RPMI8226 (cell line): ENCODE measurements at regions not wholly inside any gene's neighbourhood (a gene's known extent, or its start where the extent isn't known, plus 50 kb on each side); places are given as distances from the start of the nearest gene placed in this dataset.
A peak's percentile ranks its signal among the peaks of the same experiment; 100 is the strongest.
"Not testable (repeated sequence)": the region's sequence is repeated elsewhere in the genome, so short reads cannot be mapped to it uniquely, and the experiment has no call there.

Source experiments
- DNase-seq: peaks from one replicate; pipeline ENCODE4 v3.0.0-alpha.2; 2015

DNA sequence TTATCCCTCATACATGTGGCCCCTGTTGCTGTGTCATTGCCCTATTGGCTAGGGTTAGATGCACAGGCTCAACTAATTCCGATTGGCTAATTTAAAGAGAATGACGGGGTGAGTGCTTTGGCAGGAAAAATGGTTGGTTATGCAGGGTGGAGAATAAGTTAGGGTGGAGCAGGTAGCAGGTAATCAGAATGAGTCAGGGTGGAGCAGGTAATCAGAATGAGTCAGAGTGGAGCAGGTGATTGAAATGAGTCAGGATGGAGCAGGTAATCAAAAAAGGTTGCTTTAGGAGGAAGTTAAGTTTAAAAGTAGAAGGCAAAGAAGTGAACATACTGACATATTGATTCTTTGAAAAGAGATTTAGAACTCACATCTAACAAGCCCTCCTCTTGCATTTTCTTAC lies 513.5 kb downstream of the EDEM1 start:
- DNase-seq = not testable (repeated sequence)

DNA sequence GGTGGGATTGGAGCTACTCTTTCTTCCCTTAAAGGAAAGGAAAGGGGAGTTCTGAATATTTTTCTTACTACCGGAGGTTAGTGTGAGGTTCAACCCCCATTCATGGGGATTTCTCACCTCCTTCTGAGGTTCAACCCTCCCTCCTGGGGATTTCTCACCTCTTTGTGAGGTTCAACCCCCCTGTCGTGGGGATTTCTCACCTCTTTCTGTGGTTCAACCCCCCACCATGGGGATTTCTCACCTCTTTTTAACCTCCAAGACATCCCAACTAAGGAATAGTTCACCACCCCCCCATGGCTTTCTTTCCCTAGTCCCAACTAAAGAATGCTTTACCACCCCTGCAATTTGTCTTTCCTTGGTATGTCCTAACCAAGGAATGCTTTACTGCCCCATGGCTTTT lies 520.3 kb downstream of the EDEM1 start:
- DNase-seq = no peak

- no peak for DNase-seq
Measured at GRCh38 chr3:5709714-5710113, 522.2 kb downstream of the EDEM1 start.

DNA sequence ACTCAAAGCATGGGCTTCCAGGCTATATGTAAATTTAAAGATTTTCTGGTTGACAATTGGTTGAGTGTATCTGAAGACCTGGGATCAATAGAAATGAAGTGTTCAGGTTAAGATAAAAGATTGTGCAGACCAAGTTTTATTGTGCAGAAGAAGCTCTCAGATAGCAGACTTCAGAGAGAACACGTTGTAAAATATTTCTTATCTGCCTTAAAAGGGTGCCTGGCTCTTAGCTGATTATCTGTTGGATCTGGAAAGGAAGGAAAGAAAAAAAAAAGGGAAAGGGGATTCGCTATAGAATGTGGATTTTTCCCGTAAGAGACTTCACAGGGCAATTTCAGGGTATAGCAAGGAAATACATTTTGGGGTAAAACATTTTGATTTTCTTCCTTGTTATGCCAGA lies 523.2 kb downstream of the EDEM1 start:
- no peak for DNase-seq

- DNase-seq = no peak
Measured at GRCh38 chr3:5717254-5717653, 529.7 kb downstream of the EDEM1 start.

- not testable (repeated sequence) for DNase-seq
Measured at GRCh38 chr3:5719668-5720067, 532.2 kb downstream of the EDEM1 start.

DNA sequence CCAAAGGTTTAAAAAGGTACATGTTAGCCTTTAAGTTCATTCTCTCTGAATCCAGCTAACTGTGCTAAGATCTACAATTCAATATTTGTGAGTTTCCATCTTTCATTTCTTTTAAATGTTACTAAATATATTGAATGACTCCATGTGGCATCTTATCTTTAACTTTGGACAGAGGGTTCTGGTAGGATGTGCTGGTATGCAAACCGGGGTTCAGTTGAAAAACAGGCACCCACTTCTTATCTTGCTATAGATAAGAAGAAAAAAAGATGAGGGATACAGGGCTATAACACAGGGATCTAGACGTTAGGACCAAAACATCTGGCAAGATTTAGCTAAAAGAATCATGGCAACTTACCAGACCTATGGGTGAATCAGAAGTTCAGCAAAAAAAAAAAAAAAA lies 538.3 kb downstream of the EDEM1 start:
- DNase-seq = no peak

GRCh38 chr3:5726621-5727020 lies 539.1 kb downstream of the EDEM1 start:
- DNase-seq = no peak

- no peak for DNase-seq
Measured at GRCh38 chr3:5727743-5728484, 540.4 kb downstream of the EDEM1 start.

DNA sequence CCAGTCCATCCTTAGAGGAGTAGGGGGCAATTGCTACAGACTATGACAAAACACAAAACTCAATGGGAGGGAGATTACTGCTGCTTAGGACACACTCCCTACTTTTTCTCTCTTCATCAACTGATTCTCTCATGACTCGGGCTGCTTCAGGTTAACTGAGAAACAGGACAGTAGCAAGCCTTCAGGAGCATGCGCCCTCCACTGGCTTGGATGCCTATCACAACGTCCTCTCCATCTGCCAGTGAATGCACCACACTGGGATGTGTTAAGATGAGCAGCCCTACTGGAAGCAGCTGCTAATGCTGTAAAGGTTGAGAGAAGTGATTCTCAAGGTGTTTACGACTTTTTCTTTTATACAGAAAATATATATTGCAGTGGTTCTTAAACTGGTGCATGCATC lies 542.3 kb downstream of the EDEM1 start:
- DNase-seq = no peak

DNA sequence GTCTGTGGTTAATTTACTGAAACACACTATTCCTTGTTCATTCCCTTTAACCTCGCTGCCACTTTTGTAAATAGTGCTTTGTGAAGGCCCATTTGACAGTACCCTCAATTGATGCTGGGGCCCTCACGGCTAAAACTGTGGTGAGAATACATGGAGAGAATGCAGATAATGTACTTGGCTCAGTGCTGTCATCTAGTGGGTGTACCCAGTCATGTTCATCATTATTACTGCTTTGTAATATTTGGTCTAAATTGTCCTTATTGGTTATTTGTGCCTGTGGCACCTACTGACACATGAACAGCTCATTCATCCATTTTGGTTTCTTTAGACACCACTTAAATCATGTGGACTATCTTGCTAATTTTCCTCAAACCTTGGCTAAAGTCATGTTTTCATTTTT lies 543.6 kb downstream of the EDEM1 start:
- no peak for DNase-seq

GRCh38 chr3:5732081-5732480 lies 544.6 kb downstream of the EDEM1 start:
- no peak for DNase-seq

GRCh38 chr3:5733995-5734394 lies 546.5 kb downstream of the EDEM1 start:
- no peak for DNase-seq

DNA sequence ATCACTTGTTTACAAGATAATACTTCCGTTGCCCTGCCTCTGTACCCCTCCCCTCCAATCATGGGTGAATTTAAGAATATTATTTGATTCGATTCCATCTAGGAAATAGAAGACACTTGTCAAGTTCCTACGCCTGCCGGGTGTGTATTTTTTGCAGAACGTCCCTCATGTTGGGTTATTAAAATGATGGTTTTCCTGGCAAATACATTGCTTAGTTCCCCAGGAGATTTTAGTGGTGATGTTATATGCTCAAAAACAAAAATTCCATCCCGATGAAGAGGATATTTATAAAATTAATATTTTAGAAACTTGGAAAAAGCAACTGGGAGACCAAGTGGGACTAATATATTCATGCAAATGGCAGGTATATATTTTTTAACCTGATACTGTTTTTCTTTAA lies 548.4 kb downstream of the EDEM1 start:
- no peak for DNase-seq

- DNase-seq = no peak
Measured at GRCh38 chr3:5739299-5739935, 551.9 kb downstream of the EDEM1 start.

DNA sequence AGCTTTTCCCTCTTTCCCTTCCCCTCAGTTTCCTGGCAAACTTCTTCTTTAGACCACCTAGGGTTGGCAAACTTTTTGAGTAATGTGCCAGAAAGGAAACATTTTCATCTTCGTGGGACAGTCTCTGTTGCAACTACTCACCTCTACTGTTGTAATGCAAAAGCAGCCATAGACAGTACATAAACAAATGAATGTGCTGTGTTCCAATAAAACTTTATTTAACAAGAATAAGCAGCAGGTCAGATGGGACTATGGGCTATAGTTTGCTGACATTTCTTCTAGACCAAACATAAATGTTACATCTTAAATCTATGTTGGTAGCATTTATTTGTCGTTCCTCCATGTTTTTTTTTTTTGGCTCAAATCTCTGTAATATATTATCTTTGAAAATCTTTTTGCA lies 552.4 kb downstream of the EDEM1 start:
- DNase-seq = no peak

DNA sequence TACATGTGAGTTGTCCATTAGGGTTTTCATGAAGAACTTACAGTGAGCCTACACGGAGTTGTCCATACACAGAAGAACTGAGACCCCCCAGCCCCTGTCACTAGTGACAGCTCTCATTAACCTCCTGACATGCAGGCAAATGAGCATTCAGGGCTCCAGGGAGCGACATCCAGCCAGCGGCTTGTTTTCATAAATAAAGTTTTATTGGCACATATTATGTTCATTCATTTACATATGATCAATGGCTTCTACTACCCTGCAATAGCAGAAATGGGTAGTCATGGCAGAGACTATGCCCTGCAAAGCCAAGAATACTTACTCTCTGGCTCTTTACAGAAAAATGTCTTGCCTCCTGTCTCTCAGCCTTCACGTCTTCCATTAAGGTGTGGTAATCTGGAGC lies 553.5 kb downstream of the EDEM1 start:
- DNase-seq = no peak

GRCh38 chr3:5750091-5750490 lies 562.6 kb downstream of the EDEM1 start:
- no peak for DNase-seq

DNA sequence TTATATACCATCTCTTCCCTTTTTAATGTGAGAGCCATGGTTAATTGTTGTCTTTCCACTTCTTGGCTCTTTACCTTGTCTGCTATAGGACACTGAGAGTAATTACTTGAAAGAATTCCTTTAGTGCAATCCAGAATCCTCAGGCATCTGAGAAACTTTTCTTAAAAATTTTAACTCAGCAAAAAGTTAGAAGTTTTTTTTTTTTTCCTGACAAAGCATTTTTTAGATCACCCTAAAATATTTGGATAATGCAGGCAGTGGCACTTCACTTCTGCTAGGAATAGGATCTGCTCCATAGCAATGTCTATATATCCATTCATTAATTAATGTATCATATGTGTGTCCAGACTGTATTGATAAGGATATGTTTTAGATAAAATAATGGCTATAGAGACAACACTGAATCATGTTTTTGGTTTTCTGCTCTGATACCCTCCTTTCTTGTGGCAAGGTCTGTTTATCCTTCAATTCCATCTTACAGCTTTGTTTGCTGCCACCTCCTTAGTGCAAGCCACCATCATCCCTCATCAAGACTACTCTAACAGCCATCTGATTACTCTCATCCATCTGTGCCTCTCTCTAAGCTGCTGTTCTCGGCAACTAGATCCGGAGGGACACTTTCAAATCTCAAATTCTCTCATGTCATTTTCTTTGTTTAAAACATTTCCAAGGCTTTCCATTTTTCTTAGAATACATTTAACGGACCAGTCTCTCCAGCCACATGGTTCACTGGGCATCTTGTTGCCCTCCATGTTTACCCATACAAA lies 563.5 kb downstream of the EDEM1 start:
- no peak for DNase-seq

DNA sequence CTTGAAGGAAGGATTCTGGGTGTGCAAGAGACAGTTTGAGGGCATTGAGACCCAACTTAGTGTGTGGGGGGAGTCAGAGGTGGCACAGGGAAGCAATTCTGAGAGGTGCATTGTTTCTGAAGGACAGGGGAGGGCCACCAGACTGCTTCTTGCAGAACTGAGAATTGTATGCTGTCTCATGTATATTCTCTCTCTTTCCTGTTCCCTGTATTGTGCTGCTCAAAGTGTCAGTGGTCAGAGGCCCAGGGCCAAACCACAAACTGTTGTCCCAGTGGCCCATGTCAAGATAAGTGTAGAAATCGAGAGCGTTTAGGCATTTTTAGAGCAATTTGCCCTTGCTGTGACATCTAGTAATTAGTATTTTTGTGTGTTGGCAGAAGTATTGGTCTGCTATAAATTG lies 567.1 kb downstream of the EDEM1 start:
- peak; percentile 37 for DNase-seq

- DNase-seq = no peak
Measured at GRCh38 chr3:5756443-5756842, 568.9 kb downstream of the EDEM1 start.

DNA sequence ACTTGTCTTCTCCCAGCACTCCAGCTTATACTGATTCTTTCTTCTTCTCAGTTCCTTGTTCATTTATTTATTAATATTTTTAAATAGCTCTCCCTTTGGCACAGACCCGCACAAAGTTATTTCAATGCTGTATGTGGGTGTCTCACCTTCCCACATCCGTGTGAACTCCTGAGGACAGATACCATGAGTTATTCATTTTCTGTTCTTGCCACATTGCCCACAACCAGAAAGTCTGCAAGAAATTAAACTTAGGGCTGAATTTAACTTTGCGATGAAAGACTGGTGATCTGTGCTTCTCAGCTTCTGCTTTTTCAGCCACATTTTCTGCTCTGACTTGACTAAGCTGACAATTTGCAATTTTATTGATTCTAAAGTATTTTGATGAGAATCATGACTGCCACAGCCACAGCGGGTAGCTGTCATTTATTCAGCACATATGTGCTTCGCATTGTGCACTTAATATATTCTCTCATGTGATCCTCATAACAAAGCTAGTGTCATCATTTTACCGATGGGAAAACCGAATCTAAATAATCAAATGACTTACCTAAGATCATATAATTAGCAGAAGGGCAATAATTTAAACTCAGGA lies 569.8 kb downstream of the EDEM1 start:
- no peak for DNase-seq

DNA sequence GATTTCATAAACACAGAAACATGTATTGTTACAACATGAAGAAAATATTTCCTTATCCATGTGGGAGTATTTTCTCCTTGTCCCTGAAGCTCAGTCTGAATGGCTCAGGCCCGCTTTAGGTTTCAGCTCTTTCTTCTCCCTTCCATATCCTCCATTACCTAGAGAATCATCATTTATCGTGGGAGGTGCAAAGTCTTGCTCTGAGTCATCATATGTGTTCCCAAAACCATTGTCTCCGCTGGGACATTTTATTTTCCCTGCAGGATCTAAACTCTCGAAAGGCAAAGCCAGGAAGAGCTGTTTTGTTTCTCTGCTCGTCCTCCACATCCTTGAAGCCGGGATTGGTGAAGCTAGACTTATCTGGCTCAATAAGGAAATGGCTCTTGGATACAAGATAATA lies 571.2 kb downstream of the EDEM1 start:
- no peak for DNase-seq

- DNase-seq = no peak
Measured at GRCh38 chr3:5762506-5762905, 575.0 kb downstream of the EDEM1 start.
